GM10248 (cell line): ENCODE measurements at regions not wholly inside any gene's neighbourhood (a gene's known extent, or its start where the extent isn't known, plus 50 kb on each side); places are given as distances from the start of the nearest gene placed in this dataset.

Source experiments
- CTCF ChIA-PET: fragments of 300-600 bp; sonication (Branson Sonifier 250); formaldehyde crosslinking; extraction: SDS; loops from one replicate; lab custom pipeline; 2021; ENCODE audit warnings: antibody characterized with exemption; lab: Yijun Ruan, JAX
- POLR2A ChIA-PET: fragments of 350-650 bp; sonication (Branson Sonifier 250); formaldehyde crosslinking; extraction: SDS; loops from one replicate; lab custom pipeline; 2020; ENCODE audit warnings: antibody characterized with exemption; lab: Yijun Ruan, JAX
- DNase-seq: peaks from one replicate; pipeline ENCODE4 v3.0.0; 2012; ENCODE audit errors: extremely low spot score
- CTCF ChIP-seq: IDR thresholded peaks from 2 replicates; pipeline ENCODE4 v1.5.1; 2012; ENCODE audit warnings: mild to moderate bottlenecking, low read depth; ENCODE audit errors: extremely low read depth, missing control alignments, control extremely low read depth

GRCh38 chr12:67798768-67799167, 150.2 kb downstream of the DYRK2 start:
- no peak for DNase-seq
- ChIA-PET CTCF (interaction anchor here (1.1 kb wide), 1 partner anchor 9 kb away, joined by 3 read pairs; no protein-coding TSS in a partner anchor), POLR2A (no interaction called here)
- TF ChIP-seq CTCF = no peak

GRCh38 chr12:67802731-67803130, 154.2 kb downstream of the DYRK2 start:
- no peak for TF ChIP-seq CTCF
- ChIA-PET CTCF (no interaction called here), POLR2A (no interaction called here)
- no peak for DNase-seq

GRCh38 chr12:67803278-67803993, 154.9 kb downstream of the DYRK2 start:
- no peak for DNase-seq
- ChIA-PET CTCF (no interaction called here), POLR2A (no interaction called here)
- no peak for TF ChIP-seq CTCF

- TF ChIP-seq CTCF = no peak
- CTCF ChIA-PET = no interaction called here
- DNase-seq = no peak
- POLR2A ChIA-PET = no interaction called here
Measured at GRCh38 chr12:67804168-67804567, 155.6 kb downstream of the DYRK2 start.

- no peak for TF ChIP-seq CTCF
- DNase-seq = no peak
- CTCF ChIA-PET = interaction anchor here (1.6 kb wide), 1 partner anchor 10 kb away, joined by 6 read pairs; no protein-coding TSS in a partner anchor
- POLR2A ChIA-PET = no interaction called here
Measured at GRCh38 chr12:67807814-67808213, 159.3 kb downstream of the DYRK2 start.

- TF ChIP-seq CTCF = no peak
- no peak for DNase-seq
- ChIA-PET CTCF (no interaction called here), POLR2A (no interaction called here)
Measured at GRCh38 chr12:67810166-67810565, 161.6 kb downstream of the DYRK2 start.
